Activated CD8-positive, alpha-beta memory T cell treated with anti-CD3 and anti-CD28 coated beads for 1 hour (primary cell): ENCODE measurements at regions not wholly inside any gene's neighbourhood (a gene's known extent, or its start where the extent isn't known, plus 50 kb on each side); places are given as distances from the start of the nearest gene placed in this dataset.
"Not testable (repeated sequence)": the region's sequence is repeated elsewhere in the genome, so short reads cannot be mapped to it uniquely, and the experiment has no call there.

Experiments used
- DNase-seq, 2 donors: peaks; one replicate each; pipeline ENCODE4 v3.0.0-alpha.2; 2020; ENCODE audit warnings: low read depth in 1 of 2; ENCODE audit errors: extremely low read depth in 1 of 2

DNA sequence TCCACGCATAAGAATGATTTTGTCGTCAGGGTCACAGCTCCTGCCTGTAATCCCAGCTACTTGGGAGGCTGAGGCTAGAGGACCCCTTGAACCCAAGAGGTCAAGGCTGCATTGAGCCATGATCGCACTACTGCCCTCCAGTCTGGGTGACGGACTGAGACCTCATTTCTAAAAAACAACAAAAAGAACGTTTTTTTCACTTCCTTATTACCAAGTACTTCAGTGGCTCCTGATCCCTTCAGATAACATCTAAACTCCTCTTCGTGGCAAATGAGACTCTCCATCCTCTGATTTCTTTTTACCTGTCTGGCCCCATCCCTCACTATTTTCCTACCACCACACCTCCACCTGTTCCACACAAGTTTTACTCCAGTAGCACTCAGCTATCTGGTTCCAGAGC lies 105.4 kb upstream of the TLK1 start:
- no peak for DNase-seq

DNA sequence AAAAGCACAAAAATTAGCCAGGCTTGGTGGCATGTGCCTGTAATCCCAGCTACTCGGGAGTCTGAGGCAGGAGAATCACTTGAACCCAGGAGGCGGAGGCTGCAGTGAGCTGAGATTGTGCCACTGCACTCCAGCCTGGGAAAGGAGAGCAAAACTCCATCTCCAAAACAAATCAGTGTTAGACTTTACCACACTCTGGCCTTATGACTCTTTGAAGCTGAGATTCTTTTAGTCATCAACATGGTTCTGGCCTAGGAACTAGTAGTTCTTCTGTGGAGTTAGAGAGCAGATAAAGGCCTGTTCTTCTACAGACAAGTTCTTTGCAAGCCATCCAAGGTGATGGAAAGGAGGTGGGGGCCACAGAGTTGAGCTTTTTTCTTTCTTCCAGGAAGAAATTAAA lies 100.8 kb upstream of the TLK1 start:
- not testable (repeated sequence) for DNase-seq

DNA sequence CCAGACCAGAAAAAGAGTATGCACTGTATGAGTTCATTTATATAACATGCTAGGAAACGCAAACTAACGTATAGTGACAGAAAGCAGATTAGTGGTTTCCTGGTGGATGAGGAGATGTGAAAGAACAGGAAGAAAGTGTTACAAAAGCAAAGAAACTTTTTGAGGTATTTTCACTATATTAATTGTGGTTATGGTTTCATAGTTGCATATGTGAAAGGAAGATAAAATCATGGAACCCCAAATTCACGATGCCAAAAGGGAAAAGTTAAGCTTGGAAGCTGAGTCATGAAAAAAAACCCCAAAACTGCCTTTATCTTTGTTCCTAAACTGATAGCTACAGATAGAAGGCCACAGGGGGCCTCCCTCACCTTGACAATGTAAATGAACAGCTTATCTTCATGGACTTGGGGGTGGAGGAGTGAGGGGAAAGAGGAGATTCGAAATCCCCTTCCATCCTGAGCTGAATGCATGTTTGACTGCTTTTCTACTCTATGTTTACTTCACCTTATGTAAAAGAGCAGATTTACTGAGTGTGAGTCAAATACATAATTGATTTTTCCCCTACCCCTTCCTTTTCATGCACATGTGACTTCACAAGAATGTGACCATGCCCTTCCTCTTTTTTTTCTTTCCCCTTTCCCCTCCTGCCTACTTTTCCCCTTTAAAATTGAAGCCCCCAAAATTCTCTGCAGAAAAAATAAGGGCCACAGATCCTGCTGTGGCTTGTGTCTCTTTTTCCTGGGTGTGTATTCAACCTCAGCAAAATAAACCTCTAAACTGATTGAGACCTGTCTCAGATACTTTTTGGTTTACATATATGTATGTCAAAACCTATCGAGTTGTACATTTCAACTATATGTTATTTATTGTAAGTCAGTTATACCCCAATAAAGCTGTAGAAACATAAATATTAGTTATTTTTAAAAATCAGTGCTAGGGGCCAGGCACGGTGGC lies 100.1 kb upstream of the TLK1 start:
- no peak for DNase-seq

DNA sequence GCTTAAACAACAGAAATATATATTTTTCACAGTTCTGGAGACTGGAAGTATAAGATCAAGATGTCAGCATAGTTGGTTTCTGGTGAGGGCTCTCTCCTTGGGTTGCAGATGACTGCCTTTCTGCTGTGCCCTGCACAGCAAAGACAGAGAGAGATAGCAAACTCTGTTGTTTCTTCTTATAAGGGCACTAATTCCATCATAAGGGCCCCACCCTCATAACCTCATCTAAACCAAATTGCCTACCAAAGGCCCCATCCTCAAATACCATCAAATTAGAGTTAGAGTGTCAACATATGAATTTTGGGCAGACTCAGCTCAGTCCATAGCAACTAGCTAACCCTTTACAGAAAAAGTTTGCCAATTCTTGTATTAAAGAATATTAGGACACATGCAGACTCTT lies 94.0 kb upstream of the TLK1 start:
- DNase-seq = no peak

DNA sequence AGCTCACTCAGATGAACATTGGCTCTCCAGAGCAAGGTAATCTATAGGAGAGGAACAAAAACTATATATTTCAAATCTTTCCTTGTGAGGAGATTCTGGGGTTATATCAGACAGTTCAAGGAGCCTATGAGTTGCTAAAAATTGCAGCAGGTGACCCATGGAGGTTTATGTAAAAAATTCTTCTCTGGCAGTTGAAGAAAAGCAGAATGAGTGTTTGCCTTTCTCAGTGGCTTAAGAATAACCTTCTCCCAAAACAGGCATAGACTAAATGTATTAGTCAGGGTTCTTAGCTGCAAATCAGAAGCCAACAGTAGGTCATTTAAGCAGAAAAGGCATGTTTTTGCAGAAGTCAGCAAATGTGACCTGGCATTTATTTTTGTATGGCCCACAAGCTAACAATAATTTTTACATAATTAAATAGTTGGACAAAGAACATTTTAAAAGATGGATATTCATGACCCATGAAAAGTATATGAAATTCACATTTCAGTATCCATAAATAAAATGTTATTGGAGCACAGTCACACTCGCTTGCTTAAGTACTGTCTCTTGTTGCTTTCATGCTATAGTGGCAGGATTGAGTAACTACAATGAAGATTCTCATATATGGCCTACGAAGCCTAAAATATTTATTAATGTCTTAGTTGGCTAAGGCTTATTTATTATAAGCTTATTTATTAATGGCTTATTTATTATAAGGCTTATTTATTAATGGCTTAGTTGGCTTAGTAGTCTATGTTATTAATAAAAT lies 93.4 kb upstream of the TLK1 start:
- no peak for DNase-seq

DNA sequence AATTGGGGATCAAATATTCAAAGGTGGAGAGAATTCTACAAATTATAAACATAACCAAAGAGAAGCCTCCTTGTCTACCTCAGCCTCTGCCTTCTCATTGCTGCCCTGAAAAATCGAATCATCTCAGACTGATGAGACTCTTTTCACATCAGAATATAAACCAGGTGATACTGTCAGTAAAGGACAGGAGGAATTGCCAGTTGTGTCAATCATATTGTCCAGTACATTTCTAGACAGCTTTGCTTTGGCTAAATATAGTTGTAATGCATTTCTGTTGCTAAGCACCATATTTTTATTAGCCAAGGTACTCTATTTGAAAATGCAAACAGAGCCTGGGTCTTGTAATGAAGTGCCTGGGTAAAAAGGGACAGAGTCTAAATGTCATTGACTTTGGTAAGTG lies 92.6 kb upstream of the TLK1 start:
- DNase-seq = no peak

DNA sequence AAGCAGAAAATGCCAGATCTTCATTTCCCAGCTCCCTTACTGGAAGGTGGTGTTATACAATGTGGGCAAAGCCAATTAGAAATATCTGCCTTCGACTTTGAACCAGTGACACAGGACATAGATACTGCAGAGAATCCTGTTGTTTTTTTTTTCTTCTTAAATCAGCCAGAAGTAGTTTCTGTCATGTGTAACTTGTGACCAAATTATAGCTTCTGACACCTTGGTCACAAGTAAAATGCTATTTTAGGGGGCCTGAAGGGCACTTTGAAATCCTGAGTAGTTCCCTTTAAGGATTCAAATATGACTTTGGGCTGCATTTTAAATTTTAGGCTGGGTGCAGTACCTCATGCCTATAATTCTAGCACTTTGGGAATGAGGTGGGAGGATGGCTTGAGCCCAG lies 89.0 kb upstream of the TLK1 start:
- no peak for DNase-seq

DNA sequence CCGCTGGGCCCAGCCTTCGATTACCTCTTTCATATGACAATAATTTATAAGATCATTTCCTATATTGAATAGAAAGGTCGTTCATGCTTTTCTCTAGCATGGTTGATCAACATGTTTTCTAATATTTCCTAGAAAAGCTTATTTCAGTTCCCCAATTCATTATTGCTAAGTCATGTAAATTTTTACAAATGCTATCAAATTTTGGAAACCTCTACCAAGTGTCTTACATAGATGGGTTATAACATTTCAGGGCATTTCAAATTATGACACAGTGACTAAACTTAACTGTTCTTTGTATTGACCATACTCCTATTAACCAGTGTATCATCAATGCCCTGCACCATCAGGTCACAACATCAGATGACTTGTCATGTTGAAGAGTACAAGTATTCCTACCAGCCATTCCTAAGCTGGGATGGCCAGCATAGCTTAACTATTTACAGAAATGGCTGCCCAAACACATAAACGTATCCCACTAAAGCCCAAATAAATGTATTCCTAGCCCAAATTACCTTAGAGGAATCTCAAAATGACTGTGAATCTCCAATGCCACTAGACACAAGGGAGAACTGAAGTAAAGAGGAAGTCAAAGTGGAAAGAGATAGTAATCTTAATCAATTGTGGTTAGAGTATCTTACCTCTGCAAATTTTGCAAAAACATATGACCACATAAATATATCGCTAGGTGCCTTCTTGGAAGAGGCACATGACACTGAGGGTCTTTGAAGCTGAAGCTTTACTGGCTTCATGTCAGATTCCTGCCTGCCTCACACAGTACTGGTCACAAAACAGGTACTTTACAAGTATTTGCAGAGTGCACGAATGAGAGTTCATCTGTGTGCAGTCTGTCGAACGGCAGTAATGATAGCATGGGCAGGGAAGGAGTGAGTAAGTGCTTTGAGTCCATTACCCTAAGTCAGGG lies 87.3 kb upstream of the TLK1 start:
- peak in 1 of 2 donors; percentile 6 for DNase-seq

DNA sequence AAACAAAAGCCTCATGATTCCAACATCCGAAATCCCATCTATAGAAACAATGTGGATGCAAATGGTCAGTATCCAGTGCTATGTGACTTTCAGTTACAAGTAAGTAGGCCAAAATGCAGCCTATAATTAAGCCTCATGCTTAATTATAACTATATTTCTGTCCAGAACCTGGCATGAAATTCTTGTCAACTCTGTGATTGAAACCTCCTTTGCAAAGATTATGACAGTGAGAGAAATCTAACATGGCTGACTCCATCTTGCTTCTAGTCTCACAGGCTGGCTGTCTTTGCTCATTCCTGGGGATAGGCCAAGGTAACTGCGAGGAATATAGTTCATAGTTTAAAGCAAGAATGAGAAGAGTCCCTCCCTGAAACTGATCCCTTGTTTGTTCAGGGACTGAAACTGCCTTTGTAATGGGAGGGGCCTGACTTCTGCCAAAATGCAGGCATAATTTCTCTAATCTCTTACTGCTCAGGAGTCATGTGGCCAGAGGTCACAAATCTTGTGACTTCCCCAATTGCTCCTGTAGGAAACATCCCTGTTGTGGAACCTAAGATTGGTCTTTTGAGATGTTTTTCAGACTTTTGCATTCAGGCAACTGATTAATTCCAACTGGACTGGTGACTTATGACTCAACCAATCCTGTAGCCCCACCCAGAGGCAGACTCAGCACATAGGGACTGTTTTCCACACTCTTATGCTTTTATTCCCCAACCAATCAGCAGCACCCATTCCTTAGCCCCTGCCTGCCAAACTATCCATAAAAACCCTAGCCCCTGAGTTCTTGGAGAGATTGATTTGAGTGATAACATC lies 84.5 kb upstream of the TLK1 start:
- no peak for DNase-seq

DNA sequence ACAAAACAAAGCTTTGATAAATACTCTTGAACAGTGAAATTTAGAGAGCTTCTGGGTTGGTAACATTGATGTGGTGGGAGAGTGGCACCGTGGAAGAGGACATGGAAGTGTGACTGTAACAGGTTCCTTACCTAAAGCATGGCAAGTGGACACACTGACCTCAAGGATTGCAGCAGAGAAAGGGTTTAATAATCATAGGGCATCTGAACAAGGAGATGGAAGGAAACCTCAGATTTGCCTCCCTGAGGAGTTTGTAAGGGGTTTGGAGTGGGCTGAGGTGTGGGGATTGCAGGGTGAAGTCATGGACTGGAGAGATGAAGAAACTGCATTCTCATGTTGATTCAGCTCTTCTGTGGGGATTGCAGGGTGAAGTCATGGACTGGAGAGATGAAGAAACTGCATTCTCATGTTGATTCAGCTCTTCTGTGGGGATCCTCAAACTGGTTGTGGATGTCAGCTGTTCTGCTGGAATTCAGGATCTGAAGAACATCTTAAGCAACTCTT lies 83.8 kb upstream of the TLK1 start:
- DNase-seq = no peak

DNA sequence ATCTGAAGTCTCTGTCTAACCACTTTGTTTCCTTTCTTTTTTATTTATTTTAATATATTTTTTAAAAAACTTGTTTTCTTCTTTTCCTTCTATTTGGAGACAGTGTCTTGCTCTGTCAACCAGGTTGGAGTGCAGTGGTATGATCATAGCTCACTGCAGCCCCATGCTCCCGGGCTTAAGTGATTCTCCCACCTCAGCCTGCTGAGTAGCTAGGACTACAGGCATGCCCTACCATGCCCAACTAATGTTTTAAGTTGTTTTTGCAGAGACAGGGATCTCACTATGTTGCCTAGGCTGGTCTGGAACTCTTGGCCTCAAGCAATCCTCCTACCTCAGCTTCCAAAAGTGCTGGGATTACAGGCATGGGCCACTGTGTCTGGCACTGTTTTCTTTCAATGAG lies 81.1 kb upstream of the TLK1 start:
- no peak for DNase-seq

DNA sequence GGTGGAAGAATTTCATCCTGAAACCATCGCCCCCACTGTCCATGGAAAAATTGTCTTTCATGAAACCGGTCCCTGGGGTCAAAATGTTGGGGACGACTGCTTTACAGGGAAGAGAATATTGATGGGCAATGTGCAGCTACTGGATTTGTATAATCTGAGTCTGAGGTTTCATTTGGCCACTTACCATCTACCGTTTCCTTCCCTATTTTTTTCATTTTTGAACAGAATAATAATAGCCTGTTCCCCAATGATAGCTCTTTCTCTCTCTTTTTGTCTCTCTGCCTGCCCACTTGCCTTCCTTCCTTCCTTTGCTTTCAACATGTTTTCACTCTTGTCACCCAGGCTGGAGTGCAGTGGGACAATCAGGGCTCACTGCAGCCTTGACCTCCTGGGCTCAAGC lies 78.3 kb upstream of the TLK1 start:
- DNase-seq = no peak

DNA sequence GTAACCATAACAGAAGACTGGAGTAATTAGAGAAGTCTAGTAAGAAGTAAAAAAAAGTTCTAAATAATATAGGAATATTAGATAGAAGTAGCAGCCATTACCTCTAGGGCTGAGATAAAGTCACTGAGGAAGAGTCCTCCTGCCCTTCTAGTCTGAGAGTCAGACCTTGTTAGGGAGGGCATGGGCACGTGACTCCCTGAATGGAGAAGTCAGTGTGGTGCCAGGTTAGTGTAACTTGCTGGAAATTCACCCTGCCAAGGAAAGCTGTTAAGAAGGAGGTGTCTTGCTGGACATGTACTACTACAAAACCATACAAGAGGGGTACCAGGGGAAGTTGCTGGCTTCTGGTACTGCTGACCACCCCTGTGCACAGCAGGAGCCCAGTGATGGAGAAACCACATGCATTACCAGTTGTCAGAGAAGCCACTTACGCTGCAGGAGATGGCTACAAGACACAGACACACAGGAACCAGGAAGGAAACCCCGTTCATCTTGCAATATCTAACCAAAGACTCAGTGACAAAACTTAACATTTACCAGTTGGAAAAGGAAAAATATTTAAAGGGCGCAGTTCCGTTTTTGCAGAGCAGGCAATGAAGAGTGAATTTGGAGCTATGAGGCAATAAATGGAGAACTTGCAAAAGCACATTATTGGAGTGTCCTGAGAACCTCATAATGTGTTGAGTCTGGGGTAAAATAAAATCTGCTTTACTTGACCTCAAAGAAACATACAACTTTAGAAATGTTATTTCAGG lies 77.2 kb upstream of the TLK1 start:
- no peak for DNase-seq

DNA sequence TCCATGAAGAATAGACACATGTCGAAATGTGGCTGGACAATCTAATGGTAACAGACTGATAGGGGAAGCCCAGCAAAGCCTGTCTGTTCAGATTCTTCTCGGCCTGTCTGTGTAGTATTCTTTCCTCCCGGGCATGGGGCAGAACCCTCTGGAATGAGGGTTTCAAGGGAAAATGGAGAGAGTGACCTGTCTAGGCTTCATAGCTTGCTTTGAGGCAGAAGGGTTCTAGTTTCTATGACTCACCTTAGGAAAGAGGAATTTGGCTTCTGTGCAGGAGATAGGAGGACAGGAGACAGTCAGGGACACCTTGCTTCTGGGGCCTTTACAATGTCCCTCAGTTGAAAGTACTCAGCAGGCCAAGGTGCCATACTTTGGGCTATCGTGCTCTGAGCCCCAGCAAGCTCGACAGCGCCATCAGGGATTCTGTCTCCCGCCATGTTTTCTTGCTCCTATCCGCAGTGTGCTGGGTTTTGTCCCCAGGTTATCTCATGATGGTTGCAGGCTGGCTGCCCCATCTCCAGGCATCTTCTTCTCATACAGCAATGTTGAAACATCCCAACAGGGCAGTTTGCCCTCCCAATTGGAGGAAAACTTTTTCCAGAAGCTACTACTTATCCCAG lies 74.7 kb upstream of the TLK1 start:
- DNase-seq = no peak

DNA sequence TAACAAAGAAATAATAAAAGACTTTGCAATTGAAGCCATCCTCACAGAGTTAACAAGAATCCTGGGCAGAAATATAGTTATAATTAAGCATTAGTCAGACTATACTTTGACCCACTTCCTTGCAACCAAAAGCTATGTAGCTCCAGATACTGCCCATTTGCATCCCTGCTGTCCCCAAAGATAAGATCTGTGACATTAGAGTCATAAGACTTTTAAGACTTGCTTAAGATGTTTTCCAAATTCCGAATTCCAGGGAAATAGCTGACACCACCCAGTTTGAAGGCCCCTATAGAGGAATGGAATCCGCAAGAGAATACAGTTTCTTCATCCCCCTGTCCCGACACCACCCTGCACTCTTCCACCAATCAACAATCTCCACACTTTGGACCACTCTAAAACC lies 69.5 kb upstream of the TLK1 start:
- DNase-seq = no peak

DNA sequence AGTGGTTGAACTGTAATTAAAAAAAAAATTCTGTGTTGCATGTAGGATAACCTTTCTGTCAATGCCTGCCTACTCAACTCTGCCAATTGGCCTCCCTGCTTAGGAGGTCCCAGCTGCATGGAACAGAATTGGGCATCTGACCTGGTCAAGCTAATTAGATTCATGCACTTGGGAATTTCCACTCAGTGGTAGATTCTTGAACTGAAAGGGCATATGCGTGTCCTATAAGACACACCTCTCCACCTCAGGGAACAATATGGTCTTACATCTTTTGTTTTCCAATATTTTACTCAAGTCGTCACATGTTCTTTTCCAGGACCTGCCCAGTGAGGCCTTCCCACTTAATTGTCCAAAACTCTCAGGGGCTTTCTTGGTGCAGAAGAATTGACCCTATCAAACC lies 68.1 kb upstream of the TLK1 start:
- no peak for DNase-seq

DNA sequence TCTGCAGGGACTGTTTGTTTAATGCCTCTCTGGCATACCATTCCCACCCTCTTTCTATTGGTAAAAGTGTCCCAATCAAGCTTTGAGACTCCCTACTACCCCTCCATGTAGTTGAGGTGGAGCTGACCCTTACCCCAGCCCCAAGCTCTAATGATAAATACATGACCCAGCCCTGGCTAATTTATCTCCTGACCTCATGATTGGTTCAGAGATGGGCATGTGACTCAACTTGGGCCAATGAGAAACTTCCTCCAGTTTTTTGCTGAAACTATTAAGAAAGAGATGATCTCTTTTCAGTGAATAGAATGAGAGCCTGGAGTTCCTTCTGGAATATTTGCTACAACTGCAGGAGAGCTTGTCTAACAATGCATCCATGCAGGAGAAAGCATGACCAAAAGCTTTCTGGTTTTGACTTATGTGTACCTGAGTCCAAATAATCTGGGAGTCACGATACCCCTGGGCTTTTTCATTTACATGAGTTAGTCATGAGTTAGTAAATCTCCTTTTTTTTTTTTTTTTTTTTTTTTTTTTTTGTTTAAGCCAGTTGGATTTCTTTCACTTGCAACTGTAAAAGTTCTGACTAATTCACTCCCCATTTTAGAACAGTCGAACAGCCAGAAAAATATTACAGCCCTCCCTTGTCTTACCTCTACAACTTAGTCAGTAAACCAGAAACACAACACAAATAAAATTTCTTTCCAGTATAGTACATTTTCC lies 66.5 kb upstream of the TLK1 start:
- DNase-seq = no peak

DNA sequence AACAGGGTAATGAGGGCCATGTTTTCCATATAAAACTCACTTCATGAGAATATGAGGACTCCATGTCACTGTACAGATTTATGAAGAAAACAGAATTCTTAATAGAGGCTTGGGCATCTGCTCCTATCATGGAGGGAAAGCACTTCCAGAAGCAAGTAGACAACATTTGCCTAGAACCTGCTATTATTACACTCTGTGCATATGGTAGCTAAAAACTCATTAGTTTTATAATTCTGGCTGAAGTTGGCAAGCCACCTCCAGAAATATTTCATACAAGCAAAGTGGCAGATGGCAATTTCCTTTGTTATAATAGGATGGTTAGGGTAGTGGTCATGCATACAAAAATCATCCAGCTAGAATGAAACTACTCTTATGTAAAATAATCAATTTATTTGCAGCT lies 65.8 kb upstream of the TLK1 start:
- DNase-seq = no peak
